ENCODE measurements at regions not wholly inside any gene's neighbourhood (a gene's known extent, or its start where the extent isn't known, plus 50 kb on each side); places are given as distances from the start of the nearest gene placed in this dataset.
A peak's percentile ranks its signal among the peaks of the same experiment; 100 is the strongest.

DNA sequence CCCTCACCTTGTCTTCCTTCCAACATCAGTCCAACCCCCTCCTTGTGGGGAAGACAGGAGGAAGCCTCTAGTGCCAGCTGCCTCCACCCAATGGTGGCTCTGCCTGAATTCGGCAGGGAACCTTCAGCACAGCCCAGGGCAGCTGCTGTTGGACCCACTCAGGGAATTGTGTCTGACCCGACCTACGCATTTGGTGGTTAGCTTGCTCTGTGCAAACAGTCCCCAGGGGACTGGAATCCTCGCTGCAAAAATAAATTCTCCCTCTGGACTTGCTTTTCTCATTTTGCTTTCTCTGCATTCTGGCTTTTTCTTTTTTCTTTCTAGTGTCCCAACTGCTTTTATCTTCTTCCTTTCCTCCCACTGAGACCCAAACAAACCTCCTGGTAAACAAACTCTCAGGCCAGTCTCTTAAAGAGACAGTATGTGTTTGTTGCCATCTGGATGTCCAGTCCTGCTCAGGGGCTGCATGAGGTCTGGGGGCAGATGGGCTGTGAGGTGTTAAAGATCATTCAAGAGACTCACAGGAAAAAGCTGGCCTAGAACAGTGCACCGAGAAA lies 137.7 kb upstream of the HAAO start:
- peak; percentile 93 for DNase-seq (ENCODE audit: low read depth)
- H3K4me3 ChIP-seq (ENCODE audit: low read depth, low read length): no peak overlapping the region
- TF ChIP-seq, protein P1, sequence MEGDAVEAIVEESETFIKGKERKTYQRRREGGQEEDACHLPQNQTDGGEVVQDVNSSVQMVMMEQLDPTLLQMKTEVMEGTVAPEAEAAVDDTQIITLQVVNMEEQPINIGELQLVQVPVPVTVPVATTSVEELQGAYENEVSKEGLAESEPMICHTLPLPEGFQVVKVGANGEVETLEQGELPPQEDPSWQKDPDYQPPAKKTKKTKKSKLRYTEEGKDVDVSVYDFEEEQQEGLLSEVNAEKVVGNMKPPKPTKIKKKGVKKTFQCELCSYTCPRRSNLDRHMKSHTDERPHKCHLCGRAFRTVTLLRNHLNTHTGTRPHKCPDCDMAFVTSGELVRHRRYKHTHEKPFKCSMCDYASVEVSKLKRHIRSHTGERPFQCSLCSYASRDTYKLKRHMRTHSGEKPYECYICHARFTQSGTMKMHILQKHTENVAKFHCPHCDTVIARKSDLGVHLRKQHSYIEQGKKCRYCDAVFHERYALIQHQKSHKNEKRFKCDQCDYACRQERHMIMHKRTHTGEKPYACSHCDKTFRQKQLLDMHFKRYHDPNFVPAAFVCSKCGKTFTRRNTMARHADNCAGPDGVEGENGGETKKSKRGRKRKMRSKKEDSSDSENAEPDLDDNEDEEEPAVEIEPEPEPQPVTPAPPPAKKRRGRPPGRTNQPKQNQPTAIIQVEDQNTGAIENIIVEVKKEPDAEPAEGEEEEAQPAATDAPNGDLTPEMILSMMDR (conservative IDR thresholded peaks at IDR 0.05; ENCODE audit: low read depth, low read length): no peak

DNA sequence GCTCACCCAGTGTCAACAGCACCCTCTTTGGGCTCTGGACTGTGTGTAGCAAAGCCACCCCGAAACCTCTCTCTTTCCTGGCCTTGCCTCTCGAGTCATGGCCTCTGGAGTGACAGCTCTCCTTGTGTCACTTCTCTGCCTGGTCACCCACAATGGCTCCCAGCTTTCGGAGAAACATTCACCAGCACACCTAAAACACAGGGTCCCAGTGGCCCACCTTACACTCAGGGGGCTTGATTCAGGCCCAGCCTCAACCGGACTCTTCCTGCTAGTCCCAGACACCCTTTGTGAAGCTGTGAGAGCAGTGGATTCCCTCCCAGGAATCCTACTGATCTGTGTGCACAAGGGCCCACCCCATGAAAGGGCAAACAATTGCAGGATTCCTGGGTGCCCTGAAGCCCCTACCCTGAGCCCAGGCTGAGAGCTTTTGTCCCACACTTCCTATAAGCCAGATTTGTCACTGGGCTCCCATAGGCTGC lies 137.2 kb upstream of the HAAO start:
- no peak overlapping the region for H3K4me3 ChIP-seq (ENCODE audit: low read depth, low read length)
- TF ChIP-seq, protein P1 (conservative IDR thresholded peaks at IDR 0.05; ENCODE audit: low read depth, low read length): peak; percentile 10
- no peak for DNase-seq (ENCODE audit: low read depth)

DNA sequence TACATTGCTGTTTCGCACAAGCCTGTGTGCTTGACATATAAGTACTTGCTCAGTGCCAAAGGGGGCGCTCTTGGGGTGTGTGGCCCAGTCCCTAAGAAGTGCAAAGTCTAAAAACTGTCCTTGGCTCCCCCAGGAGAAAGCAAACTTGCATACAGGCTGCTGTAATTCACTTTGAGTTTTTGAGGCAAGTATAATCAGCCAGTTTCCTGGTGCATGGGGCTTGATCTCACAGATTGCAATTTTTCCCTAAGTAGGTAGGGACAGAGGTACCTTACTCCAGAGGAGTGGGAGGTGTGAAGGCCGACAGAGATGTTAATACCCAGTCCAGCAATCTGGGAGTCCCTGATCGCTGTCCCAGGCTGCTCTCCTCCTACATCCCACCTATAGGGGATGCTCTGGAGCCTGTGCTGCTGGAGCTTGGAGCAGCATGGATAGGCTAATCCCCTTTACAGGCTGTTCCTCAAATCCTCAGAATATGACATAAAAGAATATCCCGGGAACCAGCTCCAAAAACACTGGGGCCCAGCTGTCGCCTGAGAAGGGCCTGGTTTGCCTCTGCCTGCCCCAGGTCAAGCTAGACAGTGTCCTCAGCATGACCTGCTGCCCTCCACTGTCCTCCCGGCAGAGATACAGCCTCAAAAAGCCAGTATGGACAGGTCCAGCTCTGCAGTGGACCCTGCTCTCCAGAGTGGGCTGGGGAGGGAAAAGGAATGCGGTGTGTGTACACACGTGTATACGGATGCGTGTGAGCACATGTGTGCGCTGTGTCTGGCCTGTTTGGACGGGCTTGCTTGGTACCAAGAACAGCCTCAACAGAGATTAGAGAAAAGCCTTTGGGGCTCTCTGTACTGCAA lies 136.5 kb upstream of the HAAO start:
- TF ChIP-seq, protein P1 (conservative IDR thresholded peaks at IDR 0.05; ENCODE audit: low read depth, low read length): peak; percentile 72
- peak; percentile 68 for DNase-seq (ENCODE audit: low read depth)
- no peak overlapping the region for H3K4me3 ChIP-seq (ENCODE audit: low read depth, low read length)

DNA sequence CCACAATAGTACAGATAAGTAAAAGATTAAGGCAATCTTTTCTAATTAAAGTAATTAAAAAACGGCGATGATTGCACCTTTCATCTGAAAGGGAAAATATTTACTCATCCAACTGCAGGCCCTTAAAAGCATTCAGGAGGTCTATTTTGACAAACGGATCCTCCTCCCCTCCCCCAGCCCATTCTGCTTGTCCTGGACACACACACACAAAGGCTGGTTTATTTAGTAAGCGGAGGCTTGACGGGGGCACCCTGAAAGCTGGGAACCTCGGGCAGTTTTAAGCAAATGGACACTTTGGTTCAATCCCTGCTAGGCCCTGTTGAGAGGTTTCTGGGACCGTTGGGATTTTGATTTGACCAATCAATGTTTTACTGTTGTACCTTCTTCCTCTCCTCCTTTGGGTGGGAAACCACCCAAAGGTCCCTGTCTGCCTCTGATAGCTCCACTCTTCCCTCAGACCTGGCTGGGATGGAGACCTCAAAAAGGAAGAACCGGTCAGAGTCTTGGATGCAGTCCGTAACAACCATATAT lies 135.8 kb upstream of the HAAO start:
- no peak overlapping the region for H3K4me3 ChIP-seq (ENCODE audit: low read depth, low read length)
- no peak for DNase-seq (ENCODE audit: low read depth)
- TF ChIP-seq, protein P1 (conservative IDR thresholded peaks at IDR 0.05; ENCODE audit: low read depth, low read length): no peak

DNA sequence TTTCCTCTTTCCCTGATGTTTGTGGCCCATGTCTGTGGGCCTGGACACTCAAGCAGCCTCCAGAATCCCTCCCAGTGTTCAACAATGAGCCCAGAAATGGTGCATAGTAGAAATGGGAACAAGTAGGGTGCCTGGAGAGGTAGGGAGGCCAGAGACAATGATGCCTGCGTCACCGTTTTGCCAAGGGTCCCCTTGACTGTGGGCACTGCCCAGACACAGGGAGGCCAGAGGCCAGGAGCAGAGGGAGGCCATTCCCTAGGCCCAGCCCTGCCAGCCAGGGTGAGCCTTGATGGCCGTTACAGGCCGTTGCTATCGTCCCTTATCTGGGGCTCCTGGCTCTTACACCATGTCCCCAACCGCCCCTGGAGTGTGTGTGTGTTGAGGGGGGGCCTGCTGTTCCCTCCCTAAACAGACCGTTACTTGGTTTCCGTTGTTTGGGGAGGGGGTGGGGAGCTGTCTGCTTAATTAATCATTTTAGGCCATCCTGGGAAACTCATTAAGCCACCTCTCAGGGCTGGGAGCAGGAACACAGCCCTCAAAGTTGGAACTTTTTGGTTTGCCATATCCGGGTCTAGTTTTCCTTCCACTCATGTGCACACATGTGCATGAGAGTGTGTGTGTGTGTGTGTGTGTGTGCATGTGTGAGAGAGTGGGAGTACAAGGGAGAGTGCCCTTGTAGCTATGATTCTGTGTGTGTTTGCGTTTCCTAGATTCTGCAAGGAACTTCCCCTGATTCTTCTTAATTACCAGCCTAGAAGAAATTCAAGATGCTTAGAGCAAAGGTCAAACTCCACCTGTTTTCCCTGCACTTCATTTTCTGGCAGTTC lies 135.2 kb upstream of the HAAO start:
- no peak overlapping the region for H3K4me3 ChIP-seq (ENCODE audit: low read depth, low read length)
- TF ChIP-seq, protein P1 (conservative IDR thresholded peaks at IDR 0.05; ENCODE audit: low read depth, low read length): no peak
- no peak for DNase-seq (ENCODE audit: low read depth)

DNA sequence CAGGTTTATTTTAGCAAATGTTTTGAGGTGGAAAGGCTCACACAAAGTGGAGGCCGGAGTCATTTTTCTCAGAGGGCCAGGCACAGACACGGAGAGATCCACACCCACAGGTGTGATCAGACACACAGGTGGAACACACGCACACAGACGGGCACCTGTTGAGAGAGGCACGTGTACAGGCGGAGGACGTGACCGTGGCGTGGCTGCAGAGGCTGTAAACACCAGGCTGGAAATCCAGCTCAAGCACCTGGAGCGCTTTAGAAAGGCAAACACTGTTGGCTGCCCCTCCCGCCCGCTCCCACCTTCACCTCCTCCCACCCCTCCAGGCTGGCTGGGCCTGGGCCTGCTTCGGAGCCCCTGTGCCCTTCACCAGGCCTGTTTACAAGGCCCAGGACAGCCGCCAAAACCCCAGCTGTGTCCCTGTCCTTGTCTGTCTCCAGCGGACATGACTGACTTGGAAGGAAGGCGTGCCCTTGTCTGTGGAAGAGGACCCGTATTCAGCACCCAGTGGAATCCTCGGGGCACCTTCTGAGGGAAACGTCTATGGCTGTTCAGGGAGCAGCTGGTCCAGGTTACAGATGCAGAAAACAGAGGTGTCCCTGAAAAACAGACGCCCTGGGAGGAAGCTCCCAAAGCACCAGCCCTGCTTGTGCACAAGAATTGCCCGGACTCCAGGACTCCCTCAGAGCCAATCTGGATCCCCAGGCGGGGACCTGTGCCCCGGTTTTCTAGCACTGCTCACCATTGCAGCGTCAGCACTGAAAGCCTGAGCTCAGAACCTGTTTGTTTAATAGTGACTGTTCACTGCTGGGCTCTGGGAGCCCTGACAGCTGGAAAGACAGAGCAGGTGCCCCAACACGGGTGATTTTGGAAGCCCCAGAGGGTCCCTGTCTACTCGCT lies 134.3 kb upstream of the HAAO start:
- no peak overlapping the region for H3K4me3 ChIP-seq (ENCODE audit: low read depth, low read length)
- DNase-seq (ENCODE audit: low read depth): no peak
- TF ChIP-seq, protein P1 (conservative IDR thresholded peaks at IDR 0.05; ENCODE audit: low read depth, low read length): no peak

Measured in choroid plexus epithelial cell (primary cell).